Neural progenitor cell (in vitro differentiated cells): ENCODE measurements at regions not wholly inside any gene's neighbourhood (a gene's known extent, or its start where the extent isn't known, plus 50 kb on each side); places are given as distances from the start of the nearest gene placed in this dataset.

ENCODE experiments used
- DNase-seq: peaks from one replicate; pipeline ENCODE4 v3.0.0-alpha.2; 2016; ENCODE audit warnings: low spot score
- H2AFZ ChIP-seq: fragments of 200-600 bp; sonication (generic); replicated peaks from 2 replicates; pipeline ENCODE4 v1.6.1; 2016; ENCODE audit warnings: antibody characterized with exemption
- H3F3A ChIP-seq: fragments of 200-600 bp; sonication (generic); 2 replicates; pipeline ENCODE4 v1.6.1; 2016; ENCODE audit warnings: antibody characterized with exemption, low read depth
- H3K27ac ChIP-seq: fragments of 200-600 bp; sonication (generic); 2 replicates; pipeline ENCODE4 v1.5.1; 2016; ENCODE audit warnings: mild to moderate bottlenecking
- H3K27me3 ChIP-seq: fragments of 200-600 bp; sonication (generic); 2 replicates; pipeline ENCODE4 v1.6.1; 2016; ENCODE audit warnings: mild to moderate bottlenecking, moderate library complexity
- H3K36me3 ChIP-seq: fragments of 200-600 bp; sonication (generic); 2 replicates; pipeline ENCODE4 v1.5.1; 2016
- H3K4me1 ChIP-seq: fragments of 200-600 bp; sonication (generic); 2 replicates; pipeline ENCODE4 v1.6.1; 2016; ENCODE audit warnings: mixed run types
- H3K4me2 ChIP-seq: fragments of 200-600 bp; sonication (generic); 2 replicates; pipeline ENCODE4 v1.6.1; 2016
- H3K4me3 ChIP-seq: fragments of 200-600 bp; sonication (generic); 2 replicates; pipeline ENCODE4 v1.5.1; 2016
- H3K79me2 ChIP-seq: fragments of 200-600 bp; sonication (generic); 2 replicates; pipeline ENCODE4 v1.6.1; 2016; ENCODE audit warnings: low read depth
- H3K9ac ChIP-seq: fragments of 200-600 bp; sonication (generic); 2 replicates; pipeline ENCODE4 v1.6.1; 2016
- H3K9me3 ChIP-seq: fragments of 200-600 bp; sonication (generic); 2 replicates; pipeline ENCODE4 v1.5.1; 2016; ENCODE audit warnings: low read depth
- H4K20me1 ChIP-seq: fragments of 200-600 bp; sonication (generic); 2 replicates; pipeline ENCODE4 v1.6.1; 2016; ENCODE audit warnings: low read depth
- H3K27ac Mint-ChIP-seq: 3 replicates; pipeline ENCODE4 v1.8.0; 2021; ENCODE audit warnings: mixed read lengths
- H3K27me3 Mint-ChIP-seq: 2 replicates; pipeline ENCODE4 v1.8.0; 2022; ENCODE audit warnings: low read depth, mild to moderate bottlenecking, inconsistent platforms, moderate library complexity, mixed read lengths; ENCODE audit not compliant: insufficient read depth
- H3K36me3 Mint-ChIP-seq: 3 replicates; pipeline ENCODE4 v1.8.0; 2021; ENCODE audit warnings: mixed read lengths
- H3K4me1 Mint-ChIP-seq: 3 replicates; pipeline ENCODE4 v1.8.0; 2021; ENCODE audit warnings: mixed read lengths
- H3K4me3 Mint-ChIP-seq: 3 replicates; pipeline ENCODE4 v1.8.0; 2021; ENCODE audit warnings: mild to moderate bottlenecking, moderate library complexity, mixed read lengths
- H3K9me3 Mint-ChIP-seq: 3 replicates; pipeline ENCODE4 v1.8.0; 2020; ENCODE audit warnings: mixed read lengths
- EZH2 ChIP-seq: fragments of 200-600 bp; sonication (generic); IDR thresholded peaks from 2 replicates; pipeline ENCODE4 v1.6.1; 2017; ENCODE audit warnings: antibody characterized with exemption, mild to moderate bottlenecking, moderate library complexity
- EZH2phosphoT487 ChIP-seq: fragments of 200-600 bp; sonication (generic); IDR thresholded peaks from 2 replicates; pipeline ENCODE4 v1.6.1; 2017; ENCODE audit warnings: antibody characterized with exemption
- TF ChIP-seq, protein P1 (sequence below): fragments of 200-600 bp; sonication (generic); IDR thresholded peaks from 2 replicates; pipeline ENCODE4 v1.5.1; 2017; ENCODE audit warnings: antibody characterized with exemption, mild to moderate bottlenecking

DNA sequence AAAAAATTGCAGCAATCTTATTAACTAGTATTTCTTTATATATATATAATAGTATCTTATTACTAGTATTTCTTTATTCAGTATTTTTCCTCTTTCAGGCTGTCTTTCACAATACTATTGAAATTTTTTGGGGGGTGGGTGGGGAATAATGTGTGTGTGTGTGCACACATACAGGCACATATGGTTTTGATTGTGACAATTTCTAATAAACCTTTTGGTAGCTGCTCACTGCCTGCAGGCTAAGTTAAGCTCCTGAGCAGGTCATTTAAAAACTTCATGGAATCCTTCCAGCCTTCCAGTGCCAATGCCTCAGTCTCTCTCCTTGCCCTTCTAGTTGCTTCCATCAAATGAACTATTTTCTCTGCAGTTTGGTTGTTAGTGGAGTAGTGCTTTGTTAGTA is 490.1 kb downstream of the PCNX1 start:
- H3K9me3 Mint-ChIP-seq, result no peaks in the 10 kb centered on the region
- peaks cover 56% of the 10 kb centered on the region for H3K79me2 ChIP-seq

DNA sequence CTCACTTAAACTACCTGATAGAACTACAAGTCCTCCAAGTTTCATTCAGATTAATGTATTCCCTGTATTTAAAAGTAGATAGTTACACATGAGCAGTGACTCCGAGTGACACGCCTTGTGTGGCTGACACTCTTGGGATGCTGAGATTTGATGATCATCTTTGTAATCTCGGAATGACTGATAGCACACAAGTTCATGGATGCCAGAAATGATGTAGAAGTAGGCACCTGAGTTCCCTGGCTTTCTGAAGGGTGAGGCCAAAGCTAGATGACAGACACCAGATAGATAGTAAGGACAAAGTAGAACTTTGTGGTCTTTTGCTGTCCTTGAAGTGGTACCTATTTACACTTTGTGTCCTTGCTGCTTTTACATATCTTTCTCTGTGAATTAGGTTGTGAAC is 491.2 kb downstream of the PCNX1 start:
- Histone ChIP-seq H3K9ac (no peak overlapping the region), H3K9me3 (no peaks in the 10 kb centered on the region), H3F3A (no peaks in the 10 kb centered on the region), H4K20me1 (no peaks in the 10 kb centered on the region), H3K4me1 (peaks cover 11% of the 10 kb centered on the region), H3K36me3 (no peaks in the 10 kb centered on the region), H3K4me2 (no peak overlapping the region), H2AFZ (no peak overlapping the region), H3K27ac (no peak overlapping the region), H3K79me2 (peaks cover 54% of the 10 kb centered on the region), H3K4me3 (no peak overlapping the region), H3K27me3 (no peaks in the 10 kb centered on the region)
- TF ChIP-seq EZH2phosphoT487, result no peak
- TF ChIP-seq EZH2, result no peak
- TF ChIP-seq, protein P1, sequence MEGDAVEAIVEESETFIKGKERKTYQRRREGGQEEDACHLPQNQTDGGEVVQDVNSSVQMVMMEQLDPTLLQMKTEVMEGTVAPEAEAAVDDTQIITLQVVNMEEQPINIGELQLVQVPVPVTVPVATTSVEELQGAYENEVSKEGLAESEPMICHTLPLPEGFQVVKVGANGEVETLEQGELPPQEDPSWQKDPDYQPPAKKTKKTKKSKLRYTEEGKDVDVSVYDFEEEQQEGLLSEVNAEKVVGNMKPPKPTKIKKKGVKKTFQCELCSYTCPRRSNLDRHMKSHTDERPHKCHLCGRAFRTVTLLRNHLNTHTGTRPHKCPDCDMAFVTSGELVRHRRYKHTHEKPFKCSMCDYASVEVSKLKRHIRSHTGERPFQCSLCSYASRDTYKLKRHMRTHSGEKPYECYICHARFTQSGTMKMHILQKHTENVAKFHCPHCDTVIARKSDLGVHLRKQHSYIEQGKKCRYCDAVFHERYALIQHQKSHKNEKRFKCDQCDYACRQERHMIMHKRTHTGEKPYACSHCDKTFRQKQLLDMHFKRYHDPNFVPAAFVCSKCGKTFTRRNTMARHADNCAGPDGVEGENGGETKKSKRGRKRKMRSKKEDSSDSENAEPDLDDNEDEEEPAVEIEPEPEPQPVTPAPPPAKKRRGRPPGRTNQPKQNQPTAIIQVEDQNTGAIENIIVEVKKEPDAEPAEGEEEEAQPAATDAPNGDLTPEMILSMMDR, result no peak
- no peak overlapping the region for H3K27ac Mint-ChIP-seq
- H3K4me3 Mint-ChIP-seq, result no peak overlapping the region
- DNase-seq, result no peak
- no peaks in the 10 kb centered on the region for H3K9me3 Mint-ChIP-seq
- no peaks in the 10 kb centered on the region for H3K27me3 Mint-ChIP-seq
- no peaks in the 10 kb centered on the region for H3K36me3 Mint-ChIP-seq
- H3K4me1 Mint-ChIP-seq, result peaks cover 7% of the 10 kb centered on the region

More for the DNA sequence above, 490.1 kb downstream of the PCNX1 start:
- Histone ChIP-seq H2AFZ (no peak overlapping the region), H3F3A (no peaks in the 10 kb centered on the region), H3K4me1 (peaks cover 11% of the 10 kb centered on the region), H3K4me3 (no peak overlapping the region), H3K27me3 (no peaks in the 10 kb centered on the region), H3K4me2 (no peak overlapping the region), H3K9ac (no peak overlapping the region), H3K36me3 (no peaks in the 10 kb centered on the region), H3K27ac (no peak overlapping the region), H3K9me3 (no peaks in the 10 kb centered on the region), H4K20me1 (no peaks in the 10 kb centered on the region)
- no peak overlapping the region for H3K27ac Mint-ChIP-seq
- peaks cover 7% of the 10 kb centered on the region for H3K4me1 Mint-ChIP-seq
- H3K4me3 Mint-ChIP-seq, result no peak overlapping the region
- no peaks in the 10 kb centered on the region for H3K27me3 Mint-ChIP-seq
- H3K36me3 Mint-ChIP-seq, result peaks cover 1% of the 10 kb centered on the region
- TF ChIP-seq EZH2, result no peak
- no peak for TF ChIP-seq EZH2phosphoT487
- TF ChIP-seq, protein P1, result no peak
- DNase-seq, result no peak

DNA sequence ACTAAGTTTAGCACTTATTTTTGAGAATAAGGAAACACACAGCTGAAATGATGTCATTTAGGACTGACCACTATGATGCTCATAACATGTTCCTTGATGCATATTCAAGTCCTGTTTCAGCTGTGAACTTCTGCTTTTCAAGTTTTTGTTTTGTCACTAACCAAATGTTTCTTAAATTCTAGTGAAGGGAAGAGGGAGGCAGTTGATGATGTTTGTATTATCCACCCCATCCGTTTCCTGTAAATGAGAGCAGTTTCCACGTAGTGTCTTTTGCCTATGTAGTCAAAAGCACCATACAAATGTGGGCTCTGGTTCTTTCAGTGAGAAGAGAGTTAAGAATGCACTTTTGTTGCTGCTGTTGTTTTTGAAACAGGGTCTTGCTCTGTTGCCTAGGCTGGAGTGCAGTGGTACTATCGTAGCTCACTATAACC is 491.8 kb downstream of the PCNX1 start:
- no peak overlapping the region for H2AFZ ChIP-seq
- Mint-ChIP-seq H3K27me3 (no peaks in the 10 kb centered on the region), H3K4me3 (no peak overlapping the region), H3K36me3 (no peaks in the 10 kb centered on the region), H3K27ac (no peak overlapping the region), H3K9me3 (no peaks in the 10 kb centered on the region), H3K4me1 (peaks cover 7% of the 10 kb centered on the region)
- H3K79me2 ChIP-seq, result peaks cover 53% of the 10 kb centered on the region
- no peak overlapping the region for H3K4me2 ChIP-seq
- H4K20me1 ChIP-seq, result no peaks in the 10 kb centered on the region
- H3F3A ChIP-seq, result no peaks in the 10 kb centered on the region
- no peaks in the 10 kb centered on the region for H3K27me3 ChIP-seq
- H3K4me3 ChIP-seq, result no peak overlapping the region
- no peaks in the 10 kb centered on the region for H3K9me3 ChIP-seq
- no peak overlapping the region for H3K9ac ChIP-seq
- no peaks in the 10 kb centered on the region for H3K36me3 ChIP-seq
- no peak overlapping the region for H3K27ac ChIP-seq
- TF ChIP-seq EZH2, result no peak
- TF ChIP-seq, protein P1, result no peak
- no peak for TF ChIP-seq EZH2phosphoT487
- DNase-seq, result no peak
- H3K4me1 ChIP-seq, result peaks cover 11% of the 10 kb centered on the region
